ENCODE measurements at regions not wholly inside any gene's neighbourhood (a gene's known extent, or its start where the extent isn't known, plus 50 kb on each side); places are given as distances from the start of the nearest gene placed in this dataset.

- Mint-ChIP-seq H3K27ac (no peak overlapping the region), H3K4me1 (ENCODE audit: low read depth) (no peaks in the 10 kb centered on the region), H3K27me3 (ENCODE audit: low read depth) (peaks cover 20% of the 10 kb centered on the region), H3K4me3 (no peak overlapping the region), H3K9me3 (no peaks in the 10 kb centered on the region), H3K36me3 (ENCODE audit: low read depth) (no peaks in the 10 kb centered on the region)
- no peak for DNase-seq (ENCODE audit: low spot score)
Measured at GRCh38 chr11:111194860-111195568, 50.5 kb upstream of the POU2AF2 start.

- H3K27ac Mint-ChIP-seq, result no peak overlapping the region
- no peaks in the 10 kb centered on the region for H3K36me3 Mint-ChIP-seq (ENCODE audit: low read depth)
- no peak for DNase-seq (ENCODE audit: low spot score)
- peaks cover 13% of the 10 kb centered on the region for H3K27me3 Mint-ChIP-seq (ENCODE audit: low read depth)
- no peak overlapping the region for H3K4me3 Mint-ChIP-seq
- H3K4me1 Mint-ChIP-seq (ENCODE audit: low read depth), result no peaks in the 10 kb centered on the region
- H3K9me3 Mint-ChIP-seq, result no peaks in the 10 kb centered on the region
Measured at GRCh38 chr11:111193924-111194490, 51.5 kb upstream of the POU2AF2 start.

- H3K4me3 Mint-ChIP-seq, result no peak overlapping the region
- H3K4me1 Mint-ChIP-seq (ENCODE audit: low read depth), result no peaks in the 10 kb centered on the region
- DNase-seq (ENCODE audit: low spot score), result no peak
- H3K27ac Mint-ChIP-seq, result no peak overlapping the region
- no peaks in the 10 kb centered on the region for H3K36me3 Mint-ChIP-seq (ENCODE audit: low read depth)
- H3K9me3 Mint-ChIP-seq, result no peaks in the 10 kb centered on the region
- peaks cover 15% of the 10 kb centered on the region for H3K27me3 Mint-ChIP-seq (ENCODE audit: low read depth)
Measured at GRCh38 chr11:111189466-111189865, 56.1 kb upstream of the POU2AF2 start.

- Mint-ChIP-seq H3K4me1 (ENCODE audit: low read depth) (no peaks in the 10 kb centered on the region), H3K36me3 (ENCODE audit: low read depth) (no peaks in the 10 kb centered on the region), H3K27ac (no peak overlapping the region), H3K4me3 (no peak overlapping the region), H3K9me3 (no peaks in the 10 kb centered on the region), H3K27me3 (ENCODE audit: low read depth) (peaks cover 10% of the 10 kb centered on the region)
- DNase-seq (ENCODE audit: low spot score), result no peak
Measured at GRCh38 chr11:111186308-111186915, 59.1 kb upstream of the POU2AF2 start.

GRCh38 chr11:111185266-111185665 lies 60.3 kb upstream of the POU2AF2 start:
- DNase-seq (ENCODE audit: low spot score), result no peak
- Mint-ChIP-seq H3K27me3 (ENCODE audit: low read depth) (peaks cover 4% of the 10 kb centered on the region), H3K27ac (no peak overlapping the region), H3K4me3 (no peak overlapping the region), H3K9me3 (no peaks in the 10 kb centered on the region), H3K4me1 (ENCODE audit: low read depth) (no peaks in the 10 kb centered on the region), H3K36me3 (ENCODE audit: low read depth) (no peaks in the 10 kb centered on the region)

GRCh38 chr11:111183706-111184105 lies 61.8 kb upstream of the POU2AF2 start:
- no peak overlapping the region for H3K27ac Mint-ChIP-seq
- H3K4me3 Mint-ChIP-seq, result no peak overlapping the region
- H3K27me3 Mint-ChIP-seq (ENCODE audit: low read depth), result peaks cover 4% of the 10 kb centered on the region
- no peaks in the 10 kb centered on the region for H3K4me1 Mint-ChIP-seq (ENCODE audit: low read depth)
- H3K36me3 Mint-ChIP-seq (ENCODE audit: low read depth), result no peaks in the 10 kb centered on the region
- no peak for DNase-seq (ENCODE audit: low spot score)
- no peaks in the 10 kb centered on the region for H3K9me3 Mint-ChIP-seq

- H3K27ac Mint-ChIP-seq, result no peak overlapping the region
- peaks cover 8% of the 10 kb centered on the region for H3K4me1 Mint-ChIP-seq (ENCODE audit: low read depth)
- no peaks in the 10 kb centered on the region for H3K27me3 Mint-ChIP-seq (ENCODE audit: low read depth)
- no peaks in the 10 kb centered on the region for H3K36me3 Mint-ChIP-seq (ENCODE audit: low read depth)
- no peak for DNase-seq (ENCODE audit: low spot score)
- H3K4me3 Mint-ChIP-seq, result no peak overlapping the region
- no peaks in the 10 kb centered on the region for H3K9me3 Mint-ChIP-seq
Measured at GRCh38 chr11:111179184-111179910, 66.2 kb upstream of the POU2AF2 start.

GRCh38 chr11:111177037-111177871 lies 68.3 kb upstream of the POU2AF2 start:
- H3K4me1 Mint-ChIP-seq (ENCODE audit: low read depth), result peaks cover 8% of the 10 kb centered on the region
- H3K27ac Mint-ChIP-seq, result no peak overlapping the region
- no peak for DNase-seq (ENCODE audit: low spot score)
- H3K4me3 Mint-ChIP-seq, result no peak overlapping the region
- no peaks in the 10 kb centered on the region for H3K27me3 Mint-ChIP-seq (ENCODE audit: low read depth)
- H3K9me3 Mint-ChIP-seq, result no peaks in the 10 kb centered on the region
- H3K36me3 Mint-ChIP-seq (ENCODE audit: low read depth), result no peaks in the 10 kb centered on the region

- H3K27me3 Mint-ChIP-seq (ENCODE audit: low read depth), result no peaks in the 10 kb centered on the region
- H3K9me3 Mint-ChIP-seq, result no peaks in the 10 kb centered on the region
- no peak overlapping the region for H3K27ac Mint-ChIP-seq
- no peak for DNase-seq (ENCODE audit: low spot score)
- peaks cover 8% of the 10 kb centered on the region for H3K4me1 Mint-ChIP-seq (ENCODE audit: low read depth)
- H3K4me3 Mint-ChIP-seq, result no peak overlapping the region
- no peaks in the 10 kb centered on the region for H3K36me3 Mint-ChIP-seq (ENCODE audit: low read depth)
Measured at GRCh38 chr11:111176603-111177002, 68.9 kb upstream of the POU2AF2 start.

- Mint-ChIP-seq H3K36me3 (ENCODE audit: low read depth) (no peaks in the 10 kb centered on the region), H3K27me3 (ENCODE audit: low read depth) (peaks cover 5% of the 10 kb centered on the region), H3K27ac (no peak overlapping the region), H3K4me1 (ENCODE audit: low read depth) (peaks cover 8% of the 10 kb centered on the region), H3K9me3 (no peaks in the 10 kb centered on the region), H3K4me3 (no peak overlapping the region)
- no peak for DNase-seq (ENCODE audit: low spot score)
Measured at GRCh38 chr11:111173221-111173620, 72.3 kb upstream of the POU2AF2 start.

- DNase-seq (ENCODE audit: low spot score), result no peak
- Mint-ChIP-seq H3K9me3 (no peaks in the 10 kb centered on the region), H3K36me3 (ENCODE audit: low read depth) (no peaks in the 10 kb centered on the region), H3K27me3 (ENCODE audit: low read depth) (peaks cover 5% of the 10 kb centered on the region), H3K4me1 (ENCODE audit: low read depth) (peaks cover 5% of the 10 kb centered on the region), H3K4me3 (no peak overlapping the region), H3K27ac (no peak overlapping the region)
Measured at GRCh38 chr11:111172321-111172862, 73.1 kb upstream of the POU2AF2 start.

GRCh38 chr11:111170761-111171379 lies 74.7 kb upstream of the POU2AF2 start:
- H3K36me3 Mint-ChIP-seq (ENCODE audit: low read depth), result no peaks in the 10 kb centered on the region
- no peak for DNase-seq (ENCODE audit: low spot score)
- peaks cover 5% of the 10 kb centered on the region for H3K27me3 Mint-ChIP-seq (ENCODE audit: low read depth)
- H3K4me3 Mint-ChIP-seq, result no peak overlapping the region
- H3K27ac Mint-ChIP-seq, result no peak overlapping the region
- H3K9me3 Mint-ChIP-seq, result no peaks in the 10 kb centered on the region
- no peaks in the 10 kb centered on the region for H3K4me1 Mint-ChIP-seq (ENCODE audit: low read depth)

- H3K27ac Mint-ChIP-seq, result no peak overlapping the region
- no peaks in the 10 kb centered on the region for H3K36me3 Mint-ChIP-seq (ENCODE audit: low read depth)
- DNase-seq (ENCODE audit: low spot score), result no peak
- no peaks in the 10 kb centered on the region for H3K4me1 Mint-ChIP-seq (ENCODE audit: low read depth)
- no peaks in the 10 kb centered on the region for H3K9me3 Mint-ChIP-seq
- no peak overlapping the region for H3K4me3 Mint-ChIP-seq
- H3K27me3 Mint-ChIP-seq (ENCODE audit: low read depth), result peaks cover 5% of the 10 kb centered on the region
Measured at GRCh38 chr11:111169367-111169766, 76.2 kb upstream of the POU2AF2 start.

Data from T-helper 2 cell treated with Interferon-gamma antibody and Interleukin-4, amounts not matched to agents 5 μg/mL and 100 μg/mL, for 36 hours (primary cell).